AG08395 (cell line): ENCODE measurements at regions not wholly inside any gene's neighbourhood (a gene's known extent, or its start where the extent isn't known, plus 50 kb on each side); places are given as distances from the start of the nearest gene placed in this dataset.
"Not testable (repeated sequence)": the region's sequence is repeated elsewhere in the genome, so short reads cannot be mapped to it uniquely, and the experiment has no call there.

ENCODE experiments used
- DNase-seq: peaks from one replicate; pipeline ENCODE4 v3.0.0; 2012; ENCODE audit warnings: mixed read lengths, low spot score

GRCh38 chrX:3435916-3436315 lies 89.5 kb upstream of the MXRA5 start:
- not testable (repeated sequence) for DNase-seq

- no peak for DNase-seq
Measured at GRCh38 chrX:3435057-3435456, 88.6 kb upstream of the MXRA5 start.

GRCh38 chrX:3428792-3429191 lies 82.3 kb upstream of the MXRA5 start:
- no peak for DNase-seq

GRCh38 chrX:3426552-3426951 lies 80.1 kb upstream of the MXRA5 start:
- no peak for DNase-seq

GRCh38 chrX:3425031-3425430 lies 78.6 kb upstream of the MXRA5 start:
- no peak for DNase-seq

GRCh38 chrX:3420316-3420715 lies 73.9 kb upstream of the MXRA5 start:
- DNase-seq: no peak

GRCh38 chrX:3415011-3415410 lies 68.6 kb upstream of the MXRA5 start:
- DNase-seq: no peak

- DNase-seq: not testable (repeated sequence)
Measured at GRCh38 chrX:3411626-3412025, 65.2 kb upstream of the MXRA5 start.

- not testable (repeated sequence) for DNase-seq
Measured at GRCh38 chrX:3409936-3410335, 63.5 kb upstream of the MXRA5 start.

- DNase-seq: no peak
Measured at GRCh38 chrX:3407781-3408180, 61.3 kb upstream of the MXRA5 start.

GRCh38 chrX:3407121-3407520 lies 60.7 kb upstream of the MXRA5 start:
- DNase-seq: no peak

- peak; percentile 18 for DNase-seq
Measured at GRCh38 chrX:3403748-3404147, 57.3 kb upstream of the MXRA5 start.
